ENCODE measurements at regions not wholly inside any gene's neighbourhood (a gene's known extent, or its start where the extent isn't known, plus 50 kb on each side); places are given as distances from the start of the nearest gene placed in this dataset.
"Not testable (repeated sequence)": the region's sequence is repeated elsewhere in the genome, so short reads cannot be mapped to it uniquely, and the experiment has no call there.

- H3K9me3 ChIP-seq; H3K4me3 ChIP-seq; H3K36me3 ChIP-seq; intact Hi-C loops (cut with DNase I; ENCODE audit: low total_unique reads); H3K4me1 ChIP-seq; H3K27me3 ChIP-seq; H3K27ac ChIP-seq; DNase-seq: not testable (repeated sequence)
Measured at GRCh38 chr2:131604652-131605051, 77.0 kb downstream of the CCDC74A start.

GRCh38 chr2:131606366-131606765 lies 78.7 kb downstream of the CCDC74A start:
- DNase-seq; H3K4me3 ChIP-seq; H3K27ac ChIP-seq; intact Hi-C loops (cut with DNase I; ENCODE audit: low total_unique reads); H3K9me3 ChIP-seq; H3K27me3 ChIP-seq; H3K36me3 ChIP-seq; H3K4me1 ChIP-seq: not testable (repeated sequence)

- H3K27ac ChIP-seq; H3K36me3 ChIP-seq; intact Hi-C loops (cut with DNase I; ENCODE audit: low total_unique reads); H3K9me3 ChIP-seq; H3K4me3 ChIP-seq; H3K27me3 ChIP-seq; H3K4me1 ChIP-seq; DNase-seq: not testable (repeated sequence)
Measured at GRCh38 chr2:131607056-131607455, 79.4 kb downstream of the CCDC74A start.

GRCh38 chr2:131614539-131614938 lies 86.9 kb downstream of the CCDC74A start:
- H3K36me3 ChIP-seq; DNase-seq; H3K9me3 ChIP-seq; H3K4me3 ChIP-seq; H3K27me3 ChIP-seq; intact Hi-C loops (cut with DNase I; ENCODE audit: low total_unique reads); H3K4me1 ChIP-seq; H3K27ac ChIP-seq: not testable (repeated sequence)

GRCh38 chr2:131618320-131618719 lies 90.6 kb downstream of the CCDC74A start:
- H3K27ac ChIP-seq; H3K36me3 ChIP-seq; H3K4me1 ChIP-seq; H3K27me3 ChIP-seq; H3K4me3 ChIP-seq; H3K9me3 ChIP-seq; DNase-seq; intact Hi-C loops (cut with DNase I; ENCODE audit: low total_unique reads): not testable (repeated sequence)

- intact Hi-C loops (cut with DNase I; ENCODE audit: low total_unique reads); H3K27ac ChIP-seq; H3K4me1 ChIP-seq; DNase-seq; H3K36me3 ChIP-seq; H3K27me3 ChIP-seq; H3K4me3 ChIP-seq; H3K9me3 ChIP-seq: not testable (repeated sequence)
Measured at GRCh38 chr2:131622874-131623273, 95.2 kb downstream of the CCDC74A start.

- H3K9me3 ChIP-seq; H3K27me3 ChIP-seq; DNase-seq; H3K36me3 ChIP-seq; H3K4me1 ChIP-seq; H3K27ac ChIP-seq; intact Hi-C loops (cut with DNase I; ENCODE audit: low total_unique reads); H3K4me3 ChIP-seq: not testable (repeated sequence)
Measured at GRCh38 chr2:131626011-131626410, 98.3 kb downstream of the CCDC74A start.

- H3K4me1 ChIP-seq; DNase-seq; H3K27me3 ChIP-seq; H3K9me3 ChIP-seq; H3K36me3 ChIP-seq; H3K27ac ChIP-seq; H3K4me3 ChIP-seq; intact Hi-C loops (cut with DNase I; ENCODE audit: low total_unique reads): not testable (repeated sequence)
Measured at GRCh38 chr2:131626565-131626964, 98.9 kb downstream of the CCDC74A start.

GRCh38 chr2:131627777-131628176 lies 100.1 kb downstream of the CCDC74A start:
- H3K27ac ChIP-seq, H3K27me3 ChIP-seq, DNase-seq: not testable (repeated sequence)

GRCh38 chr2:131631648-131632047 lies 104.0 kb downstream of the CCDC74A start:
- H3K9me3 ChIP-seq; H3K27me3 ChIP-seq; H3K36me3 ChIP-seq; intact Hi-C loops (cut with DNase I; ENCODE audit: low total_unique reads); H3K4me1 ChIP-seq; H3K4me3 ChIP-seq; DNase-seq; H3K27ac ChIP-seq: not testable (repeated sequence)

More at GRCh38 chr2:131627777-131628176, 100.1 kb downstream of the CCDC74A start:
- H3K4me1 ChIP-seq; H3K9me3 ChIP-seq; H3K4me3 ChIP-seq; intact Hi-C loops (cut with DNase I; ENCODE audit: low total_unique reads); H3K36me3 ChIP-seq: not testable (repeated sequence)

- H3K27ac ChIP-seq; intact Hi-C loops (cut with DNase I; ENCODE audit: low total_unique reads); H3K9me3 ChIP-seq; H3K27me3 ChIP-seq; DNase-seq; H3K36me3 ChIP-seq; H3K4me1 ChIP-seq; H3K4me3 ChIP-seq: not testable (repeated sequence)
Measured at GRCh38 chr2:131633405-131633804, 105.7 kb downstream of the CCDC74A start.

- H3K27ac ChIP-seq; H3K9me3 ChIP-seq; intact Hi-C loops (cut with DNase I; ENCODE audit: low total_unique reads); H3K4me1 ChIP-seq; H3K27me3 ChIP-seq; DNase-seq; H3K36me3 ChIP-seq; H3K4me3 ChIP-seq: not testable (repeated sequence)
Measured at GRCh38 chr2:131633827-131634695, 106.4 kb downstream of the CCDC74A start.
